ENCODE measurements at regions not wholly inside any gene's neighbourhood (a gene's known extent, or its start where the extent isn't known, plus 50 kb on each side); places are given as distances from the start of the nearest gene placed in this dataset.

DNA sequence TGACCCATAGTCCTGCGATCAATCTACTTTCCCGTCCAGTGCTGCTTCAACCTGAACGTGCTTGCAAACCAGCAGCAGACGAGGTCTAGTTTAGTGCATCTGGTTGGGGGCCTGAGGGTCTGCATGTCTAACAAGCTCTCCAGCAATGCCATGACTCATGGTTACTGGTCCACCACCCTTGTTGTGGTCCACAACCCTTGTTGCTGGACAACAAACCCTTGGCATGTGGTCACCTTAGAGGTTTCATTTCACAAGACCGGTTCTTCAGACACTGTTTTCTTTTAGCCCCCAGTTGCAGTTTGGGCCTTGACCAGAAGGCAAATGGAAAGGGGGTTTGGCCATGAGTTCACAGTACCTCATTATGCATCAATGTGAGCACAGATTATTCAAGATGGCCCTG lies 424.8 kb downstream of the QKI start:
- DNase-seq (ENCODE audit: low read depth): peak; percentile 83

DNA sequence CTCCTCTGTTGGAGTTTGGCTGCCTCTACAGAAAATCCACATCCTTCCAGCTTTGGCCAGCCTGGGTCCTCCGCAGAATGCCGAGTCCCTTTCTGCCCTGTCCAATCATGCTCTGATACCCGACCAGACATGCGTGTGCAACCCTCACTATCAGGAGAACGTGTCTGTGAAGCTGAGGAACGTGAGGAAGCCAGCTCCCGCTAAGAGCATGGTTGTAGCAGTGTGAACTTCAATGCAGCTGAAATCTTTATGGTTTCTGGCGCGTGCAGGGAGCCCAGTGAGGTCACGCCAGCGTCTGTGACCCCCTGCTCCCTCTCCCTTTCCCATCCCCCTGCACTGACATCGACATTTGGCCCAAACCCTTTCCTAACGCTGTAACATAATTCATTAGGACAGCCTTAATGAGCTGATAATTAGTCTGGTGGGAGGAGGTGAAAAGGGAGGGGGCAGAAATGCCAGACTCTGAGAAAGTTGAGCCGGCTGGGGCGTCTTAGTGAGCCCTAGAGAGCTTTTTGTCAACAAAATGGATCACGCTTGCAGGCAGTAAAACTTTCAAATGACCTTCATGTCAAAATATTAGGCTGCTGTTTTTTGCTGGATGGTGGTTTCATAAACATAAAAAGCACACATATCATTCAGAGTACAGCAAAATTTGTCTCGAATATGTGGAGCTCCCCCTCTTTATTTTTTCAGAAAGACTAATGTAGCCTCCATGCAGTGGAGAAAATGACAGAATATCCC lies 423.3 kb downstream of the QKI start:
- DNase-seq (ENCODE audit: low read depth): no peak

- DNase-seq (ENCODE audit: low read depth): no peak
Measured at GRCh38 chr6:163836876-163837690, 422.6 kb downstream of the QKI start.

GRCh38 chr6:163835439-163836171 lies 421.1 kb downstream of the QKI start:
- DNase-seq (ENCODE audit: low read depth): no peak

DNA sequence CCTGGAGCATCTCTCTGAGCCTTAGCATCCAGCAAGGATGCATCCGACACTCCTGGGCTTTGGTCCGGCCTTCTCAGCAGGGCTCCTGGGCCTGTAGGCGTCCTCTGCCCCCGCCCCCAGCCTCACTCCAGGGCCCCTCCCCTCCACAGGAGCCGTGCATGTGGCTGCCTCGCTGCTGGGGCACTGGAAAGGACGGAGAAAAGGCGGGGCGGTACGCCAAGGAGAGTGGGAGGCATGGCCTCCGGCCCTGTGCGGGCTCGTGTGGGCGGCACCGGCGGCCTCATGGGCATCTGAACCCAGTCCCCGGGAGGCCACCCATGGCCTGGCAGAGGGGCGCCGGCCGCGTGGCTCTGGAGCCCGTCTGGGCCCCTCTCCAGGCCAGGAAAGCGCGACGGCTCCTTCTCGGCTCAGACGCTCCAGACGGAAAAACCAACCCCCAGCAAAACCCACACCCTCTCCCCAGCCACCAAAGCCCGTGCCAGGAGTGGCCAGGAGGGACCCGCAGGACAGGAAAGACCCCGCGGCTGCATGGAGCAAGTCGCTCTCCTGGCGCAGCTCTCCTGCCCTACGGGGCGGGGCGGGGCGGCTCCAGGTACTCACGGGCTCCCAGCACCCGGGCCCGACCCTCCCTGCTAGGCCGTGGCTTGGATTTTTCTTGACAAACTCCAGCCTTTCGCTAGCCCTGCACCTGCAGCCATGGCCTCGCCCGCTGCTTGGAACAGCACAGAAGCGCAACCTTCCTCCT lies 419.9 kb downstream of the QKI start:
- DNase-seq (ENCODE audit: low read depth): no peak

- no peak for DNase-seq (ENCODE audit: low read depth)
Measured at GRCh38 chr6:163831736-163832135, 417.2 kb downstream of the QKI start.

GRCh38 chr6:163830641-163831040 lies 416.1 kb downstream of the QKI start:
- DNase-seq (ENCODE audit: low read depth): no peak

- DNase-seq (ENCODE audit: low read depth): no peak
Measured at GRCh38 chr6:163828038-163828795, 413.7 kb downstream of the QKI start.

GRCh38 chr6:163827143-163827542 lies 412.6 kb downstream of the QKI start:
- no peak for DNase-seq (ENCODE audit: low read depth)

DNA sequence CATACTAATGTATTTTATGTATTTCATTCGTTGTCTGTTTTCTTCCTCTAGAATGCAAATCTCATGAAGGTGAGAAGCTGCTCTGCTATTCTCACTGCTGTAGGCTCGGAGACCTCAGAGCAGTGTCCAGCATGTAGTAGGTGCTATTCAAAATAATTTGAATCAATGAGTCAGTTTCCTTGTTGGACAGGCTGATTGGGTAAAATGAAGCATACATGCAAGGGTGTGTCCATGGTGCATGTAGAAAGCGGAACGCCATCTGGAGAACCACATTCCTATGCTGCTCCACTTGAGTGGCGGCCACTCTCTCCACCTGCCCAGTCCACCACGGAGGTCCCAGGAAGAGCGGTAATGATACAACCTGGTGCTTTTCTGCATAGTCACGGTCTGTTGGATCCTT lies 412.1 kb downstream of the QKI start:
- peak; percentile 15 for DNase-seq (ENCODE audit: low read depth)

DNA sequence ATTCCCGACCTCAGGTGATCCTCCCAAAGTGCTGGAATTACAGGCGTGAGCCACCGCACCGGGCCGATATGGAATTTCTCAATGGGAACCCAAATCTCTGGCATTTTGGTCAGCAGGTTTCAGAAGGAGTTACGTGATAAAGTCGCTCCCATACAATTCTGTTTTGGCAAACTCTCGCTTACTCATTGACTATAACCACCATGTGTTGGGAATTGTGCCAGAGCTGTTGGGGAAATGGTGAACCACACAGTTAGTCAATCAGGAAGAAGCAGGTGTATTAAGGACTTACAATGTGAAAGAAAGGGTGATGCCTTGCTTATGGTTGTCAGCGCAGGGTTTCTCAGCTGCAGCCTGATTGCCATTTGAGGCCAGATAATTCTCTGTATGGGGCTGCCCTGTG lies 410.5 kb downstream of the QKI start:
- DNase-seq (ENCODE audit: low read depth): peak; percentile 85

- no peak for DNase-seq (ENCODE audit: low read depth)
Measured at GRCh38 chr6:163823577-163823976, 409.1 kb downstream of the QKI start.

DNA sequence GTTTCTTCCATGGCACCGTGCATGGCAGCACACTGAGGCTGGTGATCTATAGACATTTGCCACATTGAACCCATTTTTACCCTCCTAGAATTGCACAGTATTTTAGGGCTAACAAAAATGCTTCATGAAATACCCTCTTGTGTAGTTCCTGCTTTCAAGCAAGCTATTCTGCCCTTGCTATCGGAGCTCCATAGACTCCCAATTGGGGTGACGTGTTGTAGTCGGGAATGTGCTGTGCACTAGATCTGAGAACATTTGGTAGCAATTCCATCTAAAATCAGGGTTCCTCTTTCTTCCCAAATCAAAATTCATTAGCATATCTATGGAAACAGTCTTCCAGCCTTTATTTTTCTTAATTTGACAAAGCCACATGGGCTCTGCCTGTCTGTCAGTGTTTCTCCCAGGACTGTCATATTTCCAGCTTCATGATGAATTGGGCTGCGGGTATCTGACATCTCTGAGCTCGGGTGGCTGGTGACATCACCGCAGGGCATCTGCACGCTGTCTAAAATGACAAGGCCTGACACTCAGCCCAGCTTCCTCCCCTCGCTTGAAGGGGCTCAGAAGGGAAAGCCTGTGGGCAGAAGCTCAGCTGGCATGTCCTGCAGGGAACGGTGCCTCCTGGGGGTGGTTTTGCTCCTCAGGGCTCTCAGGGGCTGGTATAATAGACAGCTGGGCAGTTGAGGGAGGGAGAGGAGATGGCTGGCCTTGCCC lies 406.4 kb downstream of the QKI start:
- no peak for DNase-seq (ENCODE audit: low read depth)

DNA sequence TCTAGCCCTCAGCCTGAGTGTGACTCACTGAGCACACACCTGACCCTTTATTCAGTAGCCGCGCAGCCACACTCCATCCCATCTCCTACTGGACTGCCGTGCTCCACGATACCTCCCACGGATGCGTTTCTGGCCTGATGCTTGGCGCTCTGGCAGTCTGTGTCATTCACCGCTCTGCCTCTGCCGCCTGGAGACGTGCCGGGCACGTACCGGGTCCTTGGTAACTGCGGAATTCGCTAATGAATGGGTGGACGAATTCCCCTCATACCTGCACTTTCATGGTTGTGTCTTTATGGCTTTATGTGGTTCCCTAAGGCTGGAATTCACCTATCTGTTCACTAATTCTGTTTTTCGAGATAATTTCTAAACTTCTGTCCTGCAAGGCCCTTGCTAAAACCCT lies 405.7 kb downstream of the QKI start:
- no peak for DNase-seq (ENCODE audit: low read depth)

DNA sequence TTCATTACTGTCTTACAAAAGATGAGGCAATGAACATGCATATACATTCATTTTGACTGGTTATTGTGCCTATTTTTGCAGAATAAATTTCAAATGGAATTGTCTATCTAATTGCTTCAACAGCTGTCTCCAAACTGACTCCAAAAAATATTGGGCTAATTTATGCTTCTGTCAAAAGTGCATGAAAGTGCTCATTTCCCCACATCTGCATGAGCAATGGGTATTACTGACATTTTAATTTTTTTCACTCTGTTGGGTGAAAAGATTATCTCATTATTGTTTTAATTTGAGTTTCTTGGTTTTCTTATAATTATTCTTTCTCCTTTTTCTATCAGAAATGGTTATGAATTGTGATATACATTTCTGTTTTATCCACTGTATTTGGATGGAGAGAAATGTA lies 404.2 kb downstream of the QKI start:
- no peak for DNase-seq (ENCODE audit: low read depth)

DNA sequence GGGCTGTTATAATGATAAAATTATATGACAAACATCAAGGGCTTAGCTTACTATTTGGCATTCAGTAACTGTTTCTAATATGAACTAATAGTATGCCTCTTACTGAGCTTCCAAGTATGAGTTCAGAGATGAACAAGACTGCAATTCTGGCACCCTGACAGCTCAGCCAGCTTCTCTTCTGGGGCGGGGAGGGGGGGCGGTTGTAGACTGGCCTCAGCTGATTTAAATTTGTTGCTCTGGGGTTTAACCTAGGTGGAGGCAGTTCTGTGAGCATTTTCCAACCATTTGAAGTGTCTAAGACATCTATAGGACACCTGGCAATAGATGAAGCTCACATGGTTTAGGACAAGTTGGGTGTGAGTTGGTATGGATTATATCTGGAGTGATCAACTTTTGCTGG lies 401.9 kb downstream of the QKI start:
- no peak for DNase-seq (ENCODE audit: low read depth)

- DNase-seq (ENCODE audit: low read depth): no peak
Measured at GRCh38 chr6:163815796-163816195, 401.3 kb downstream of the QKI start.

DNA sequence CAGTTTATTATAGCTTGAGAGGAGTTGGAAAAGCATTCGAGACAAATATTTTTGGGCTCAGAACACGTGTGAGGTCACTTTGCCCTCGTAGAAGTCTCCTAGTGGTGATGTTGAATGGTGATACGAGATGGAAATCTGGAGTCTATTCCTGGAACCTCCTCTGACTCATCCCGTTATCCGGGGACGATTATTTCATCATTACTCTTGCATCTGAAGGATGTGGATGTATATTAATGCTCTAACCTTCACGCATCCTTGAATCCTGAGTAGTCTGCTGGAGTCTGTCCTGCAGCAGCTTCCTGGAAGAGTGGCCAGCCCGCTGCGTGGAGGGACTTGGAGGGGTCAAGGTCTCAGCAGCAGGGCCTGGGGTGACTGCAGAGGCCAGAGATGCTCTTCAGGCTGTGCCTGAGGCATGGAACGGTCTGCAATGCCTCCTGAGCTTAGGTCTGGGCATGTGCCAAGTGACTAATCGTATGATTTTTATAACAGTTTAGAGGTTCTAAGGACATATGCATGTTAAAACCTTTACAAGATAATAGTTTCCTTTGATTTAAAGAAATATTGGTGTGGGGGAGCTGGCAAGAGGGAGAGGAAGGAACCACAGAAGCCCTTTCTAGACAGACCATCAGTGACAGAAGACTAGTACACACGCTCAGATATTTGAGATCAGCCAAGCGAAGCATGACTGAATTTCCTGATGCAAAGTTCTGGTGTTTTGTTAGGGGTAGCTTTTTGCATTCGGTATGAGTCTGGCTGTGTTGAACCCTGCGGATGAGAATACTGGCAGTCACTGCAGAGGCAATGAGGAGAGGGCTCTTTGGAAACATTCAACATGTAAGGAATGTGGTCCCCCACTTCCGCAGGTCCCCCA lies 400.2 kb downstream of the QKI start:
- peak; percentile 75 for DNase-seq (ENCODE audit: low read depth)

GRCh38 chr6:163813979-163814493 lies 399.5 kb downstream of the QKI start:
- no peak for DNase-seq (ENCODE audit: low read depth)

All from renal cortical epithelial cell (primary cell).